Umbilical cord (tissue), 1 donor: ENCODE measurements at regions not wholly inside any gene's neighbourhood (a gene's known extent, or its start where the extent isn't known, plus 50 kb on each side); places are given as distances from the start of the nearest gene placed in this dataset.

Experiments
- DNase-seq: peaks from one replicate; pipeline ENCODE4 v3.0.0-alpha.2; 2015; ENCODE audit warnings: low spot score

DNA sequence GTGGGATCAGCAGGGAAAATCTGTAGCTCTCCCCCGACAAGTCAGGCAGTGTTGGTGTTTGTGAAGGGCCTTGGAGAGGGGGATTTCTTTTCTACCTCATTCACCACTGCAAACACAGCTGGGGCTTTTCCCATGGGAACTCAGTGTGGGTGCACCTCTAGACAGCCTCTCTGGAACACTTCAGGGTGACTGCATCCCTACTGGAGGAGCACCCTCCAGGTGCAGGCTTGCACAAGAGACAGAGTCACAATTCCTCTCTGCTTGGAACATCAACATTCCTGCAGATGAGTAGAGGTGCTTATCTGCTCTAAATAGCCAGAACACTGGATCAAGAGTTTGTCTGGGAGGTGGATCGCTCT, 72.7 kb upstream of the AKAP13 start:
- DNase-seq: no peak

- DNase-seq: no peak
These were observed 68.8 kb upstream of the AKAP13 start for GRCh38 chr15:85311647-85312046.

DNA sequence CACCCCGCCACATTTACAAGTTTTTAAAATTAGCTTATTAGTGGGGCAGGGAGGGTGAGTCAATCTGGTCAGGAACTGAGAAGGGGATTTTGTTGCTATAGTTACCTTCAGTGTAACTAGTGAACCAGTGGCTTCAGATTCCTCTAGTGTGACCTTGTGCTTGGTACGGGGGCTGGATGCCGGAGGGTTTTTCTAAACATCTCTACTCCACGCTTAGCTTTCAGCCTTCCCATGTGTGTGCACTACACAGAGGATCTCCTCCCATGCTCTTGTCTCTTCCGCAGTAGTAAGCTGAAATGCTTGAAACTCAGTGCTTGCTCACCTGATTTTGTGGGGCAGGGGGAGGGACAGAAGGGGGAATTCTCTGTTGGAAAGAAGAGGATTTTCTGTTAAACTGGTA, 67.9 kb upstream of the AKAP13 start:
- DNase-seq: no peak

DNA sequence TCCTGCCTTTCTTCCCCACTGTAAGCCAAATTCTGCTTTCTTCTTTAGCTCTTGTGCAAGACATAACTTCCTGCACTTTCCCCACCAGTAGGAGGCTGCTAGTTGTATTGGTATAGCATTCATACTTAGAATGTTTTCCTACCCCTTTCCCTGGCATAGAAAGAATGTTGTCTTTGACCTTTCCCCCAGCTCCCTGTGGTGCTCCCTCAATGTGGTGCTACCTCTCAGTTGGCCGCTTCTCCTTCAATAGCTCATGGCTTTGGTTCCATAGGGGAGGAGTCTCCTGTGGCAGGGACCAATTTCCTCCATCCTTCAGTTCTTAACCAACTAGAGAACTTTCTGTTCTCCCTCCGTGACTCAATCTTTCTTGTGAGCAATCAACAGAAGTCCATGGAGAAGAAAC, 67.5 kb upstream of the AKAP13 start:
- no peak for DNase-seq

DNA sequence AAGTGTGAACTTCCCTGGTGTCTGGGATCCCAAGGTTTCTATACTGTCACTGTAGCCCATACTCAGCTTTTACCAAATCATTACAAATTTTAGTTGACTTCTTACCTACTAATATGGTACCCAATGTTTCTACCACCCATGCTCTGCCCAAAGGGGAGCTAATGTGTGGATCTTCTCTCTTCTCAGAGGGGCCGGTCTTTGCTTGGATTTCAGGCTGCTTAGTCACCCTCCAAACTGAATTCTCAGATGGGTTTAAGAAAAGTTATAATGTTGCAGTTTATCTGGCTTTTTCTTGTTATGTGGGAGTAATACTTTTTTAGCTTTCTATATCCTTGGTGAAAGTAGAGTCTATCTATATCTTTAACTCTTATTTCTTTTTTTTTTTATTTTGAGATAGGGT, 67.1 kb upstream of the AKAP13 start:
- no peak for DNase-seq

DNA sequence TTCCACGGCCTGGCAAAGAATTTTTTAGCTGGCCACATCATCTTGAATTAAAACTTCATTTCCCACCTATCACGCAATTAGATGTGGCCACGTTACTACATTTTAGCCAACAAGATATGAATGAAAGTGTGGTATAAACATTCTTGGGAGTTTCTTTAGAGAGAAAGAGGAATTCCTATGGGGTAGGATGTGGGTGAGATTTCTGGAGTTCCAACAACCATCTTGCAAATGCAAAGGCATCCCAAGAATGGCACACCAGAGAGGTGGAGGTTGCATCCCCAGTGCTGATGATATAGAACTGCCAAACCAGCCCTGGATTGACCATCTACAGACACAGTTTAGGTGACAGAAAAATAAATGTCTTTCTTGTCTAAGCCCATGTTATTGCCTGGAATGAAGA, 66.3 kb upstream of the AKAP13 start:
- DNase-seq: no peak

DNA sequence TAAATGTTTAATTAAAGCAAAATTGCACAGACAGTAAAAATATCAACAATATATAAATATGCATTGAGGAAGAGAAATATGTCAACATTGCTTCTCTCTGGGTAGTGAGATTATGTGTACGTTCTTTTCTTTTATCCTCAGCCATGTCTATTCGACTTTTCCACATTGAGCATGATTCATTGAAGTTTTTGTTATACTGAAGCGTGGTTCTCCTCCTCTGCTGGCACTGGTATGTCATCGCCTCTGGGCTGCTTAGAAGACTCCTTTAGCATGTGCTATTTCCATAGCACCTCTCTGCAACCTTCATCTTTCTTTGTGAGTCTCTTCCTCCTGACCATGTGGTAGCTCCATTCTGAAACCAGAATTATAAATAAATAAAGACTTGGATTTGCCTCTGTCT, 65.8 kb upstream of the AKAP13 start:
- DNase-seq: no peak

- DNase-seq: peak; percentile 94
These were observed 64.0 kb upstream of the AKAP13 start for GRCh38 chr15:85316244-85316934.

GRCh38 chr15:85318048-85318731, 62.2 kb upstream of the AKAP13 start:
- no peak for DNase-seq

DNA sequence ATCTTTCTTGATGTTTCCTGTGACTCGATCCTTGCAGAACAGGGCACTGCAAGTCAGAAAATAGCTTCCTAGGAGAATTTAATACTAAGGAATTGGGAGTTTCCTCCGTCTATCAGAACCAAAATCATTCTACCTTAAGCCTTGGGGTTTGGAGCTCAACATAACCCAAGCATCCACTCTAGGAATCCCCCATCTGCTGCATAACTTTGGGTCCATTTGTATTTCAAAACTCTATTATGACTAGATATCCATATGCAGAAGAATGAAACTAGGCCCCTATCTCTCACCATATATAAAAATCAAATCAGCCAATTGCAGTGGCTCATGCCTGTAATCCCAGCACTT, 61.7 kb upstream of the AKAP13 start:
- no peak for DNase-seq

- DNase-seq: no peak
These were observed 56.2 kb upstream of the AKAP13 start for GRCh38 chr15:85324202-85324601.

GRCh38 chr15:85325834-85326233, 54.6 kb upstream of the AKAP13 start:
- no peak for DNase-seq

DNA sequence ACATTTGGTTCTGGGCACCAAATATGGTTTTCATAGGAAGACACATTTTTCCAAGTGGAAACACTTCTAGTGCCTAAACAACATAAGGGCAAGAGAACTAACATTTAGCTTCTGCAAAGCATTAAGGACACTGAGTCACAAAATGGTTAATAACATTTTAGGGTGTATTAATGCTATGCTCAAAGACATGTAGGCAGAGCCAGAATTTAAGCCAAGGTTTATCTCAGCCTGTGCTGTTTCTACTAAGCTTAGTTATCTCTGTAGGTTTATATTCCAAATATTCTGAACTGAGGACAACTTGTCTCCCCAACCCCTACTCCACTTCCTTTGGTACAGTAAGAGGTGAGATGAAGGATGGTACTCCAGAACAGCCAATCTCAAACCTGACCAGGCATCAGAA, 54.1 kb upstream of the AKAP13 start:
- DNase-seq: peak; percentile 90

DNA sequence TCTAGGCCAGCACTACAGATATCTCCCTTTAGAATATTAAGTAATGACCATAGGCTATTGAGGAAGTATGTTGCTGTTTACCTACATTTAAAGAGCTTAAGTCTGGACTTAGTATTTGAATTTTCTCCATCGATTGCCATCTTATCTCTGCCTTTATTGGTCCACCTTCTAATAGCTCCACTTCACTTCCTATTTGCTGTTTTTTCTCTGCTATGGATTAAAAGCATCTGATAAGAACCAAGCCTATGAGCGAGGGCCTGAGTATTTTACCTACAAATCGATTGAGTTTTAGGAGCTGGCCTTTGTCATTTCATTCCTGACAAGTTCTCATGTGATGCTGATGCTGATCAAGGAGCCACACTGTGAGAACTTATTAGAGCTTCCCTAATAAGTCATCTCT, 52.6 kb upstream of the AKAP13 start:
- DNase-seq: no peak

DNA sequence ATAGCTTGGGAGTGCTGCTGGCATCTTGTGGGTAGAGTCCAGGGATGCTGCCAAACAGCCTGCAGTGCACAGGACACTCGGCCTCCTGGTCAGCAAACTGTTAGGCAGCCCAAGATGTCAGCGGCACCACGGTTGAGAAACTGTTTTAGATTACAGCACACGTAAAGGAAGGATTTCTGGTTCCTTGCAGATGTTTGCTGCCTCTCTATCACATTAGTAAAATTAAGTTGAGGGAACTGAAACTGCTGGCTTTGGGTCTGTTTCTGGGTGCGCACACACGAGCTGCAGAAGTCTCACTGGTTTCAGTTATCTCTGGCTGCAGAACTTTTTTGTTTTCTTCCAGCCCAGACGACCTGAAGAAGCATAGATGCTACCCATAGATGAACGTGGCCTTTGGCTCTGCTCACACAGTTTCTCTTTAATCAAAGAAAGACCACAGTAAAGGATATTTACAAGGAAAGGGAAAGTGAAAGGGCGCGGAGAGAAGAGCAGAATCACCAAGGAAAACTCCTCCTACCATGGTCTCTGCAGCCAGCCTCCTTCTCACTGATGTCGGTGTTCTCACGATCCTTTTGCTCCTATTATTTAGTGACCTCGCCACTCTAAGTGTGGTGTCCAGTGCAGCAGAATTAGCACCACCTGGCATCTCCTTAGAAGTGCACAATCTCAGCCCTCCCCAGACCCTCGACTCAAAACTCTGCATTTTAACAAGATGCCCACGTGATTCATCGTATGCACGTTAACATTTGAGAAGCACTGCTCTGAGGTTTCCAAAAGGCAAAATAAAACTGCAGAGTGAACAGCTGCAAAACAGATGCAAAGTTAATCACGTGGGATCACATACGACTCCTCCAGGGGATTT, 50.6 kb upstream of the AKAP13 start:
- DNase-seq: peak; percentile 94
